Right forelimb (tissue), 1 donor: ENCODE measurements at regions not wholly inside any gene's neighbourhood (a gene's known extent, or its start where the extent isn't known, plus 50 kb on each side); places are given as distances from the start of the nearest gene placed in this dataset.

Experiments
- DNase-seq: peaks from one replicate; pipeline ENCODE4 v3.0.0-alpha.2; 2018

DNA sequence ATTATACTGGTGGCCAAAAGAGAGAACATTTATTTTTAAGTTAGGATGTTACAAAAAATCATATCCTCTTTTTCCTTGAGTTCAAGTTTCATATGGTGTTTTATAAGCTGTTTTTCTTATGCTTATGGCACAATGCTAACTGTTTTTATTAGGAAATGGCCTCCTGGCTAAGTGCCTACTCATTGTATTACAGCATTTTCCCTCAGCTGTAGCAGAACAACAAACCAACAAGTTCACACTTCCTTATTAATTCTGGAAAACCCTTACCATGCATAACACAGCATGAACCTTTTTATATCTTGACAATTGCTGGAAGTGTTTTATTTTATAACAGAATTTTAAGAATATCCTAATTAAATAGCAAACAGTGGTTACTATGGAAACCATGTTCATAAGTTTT, 165.8 kb downstream of the GASK1B start:
- no peak for DNase-seq

DNA sequence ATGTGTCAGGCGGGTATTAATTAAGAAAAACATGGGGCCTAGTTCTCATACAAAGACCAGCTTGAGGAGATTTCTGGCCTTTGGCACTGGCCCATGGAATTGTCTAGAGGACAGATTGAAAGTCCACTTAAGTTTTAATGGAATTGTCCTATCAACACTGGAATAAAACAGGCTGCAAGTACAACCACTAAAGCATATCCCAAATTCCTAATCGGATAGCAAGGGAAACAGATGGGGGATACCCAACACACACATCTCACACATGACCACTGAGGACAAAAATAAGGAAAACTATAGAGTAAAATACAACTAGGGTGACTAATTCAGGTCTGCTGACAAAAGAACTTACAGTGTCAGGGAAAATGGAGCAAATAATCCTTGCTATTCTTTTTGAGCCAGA, 167.8 kb downstream of the GASK1B start:
- no peak for DNase-seq

DNA sequence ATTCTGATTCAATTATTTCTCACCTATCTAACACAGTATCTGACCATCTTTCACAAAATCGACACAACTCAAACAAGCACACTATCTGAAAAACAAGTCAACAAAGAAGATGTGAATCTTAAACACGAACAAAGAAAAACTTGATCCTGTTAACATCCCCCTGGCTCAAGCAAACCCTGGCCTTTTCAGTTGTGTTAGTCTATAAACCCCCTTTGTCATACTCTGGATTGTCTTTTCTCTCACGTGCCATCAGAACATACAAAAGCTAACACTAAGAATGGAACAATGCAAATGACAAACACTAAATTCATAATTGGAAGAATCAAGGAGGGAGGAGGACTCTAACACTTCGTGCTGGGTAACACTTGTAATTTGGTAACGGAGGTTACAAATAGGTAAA, 168.7 kb downstream of the GASK1B start:
- no peak for DNase-seq

DNA sequence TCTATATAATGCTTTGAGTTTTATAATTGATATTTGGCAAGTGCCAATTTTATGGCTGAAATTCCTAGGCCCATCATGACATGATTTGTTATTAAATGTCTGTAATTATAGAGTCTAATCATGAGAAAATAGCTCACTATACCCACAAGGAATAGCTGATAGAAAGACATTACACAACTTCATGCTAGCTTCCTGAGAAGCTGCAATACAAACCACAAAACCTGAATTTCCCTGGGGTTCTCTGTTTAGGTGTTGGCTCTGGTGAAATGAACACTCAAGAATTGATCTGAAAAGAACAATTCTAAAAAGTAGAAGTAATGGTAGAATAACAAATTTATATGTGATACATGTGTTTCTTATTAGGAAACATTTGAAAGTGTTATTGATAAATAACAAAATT, 169.6 kb downstream of the GASK1B start:
- no peak for DNase-seq

DNA sequence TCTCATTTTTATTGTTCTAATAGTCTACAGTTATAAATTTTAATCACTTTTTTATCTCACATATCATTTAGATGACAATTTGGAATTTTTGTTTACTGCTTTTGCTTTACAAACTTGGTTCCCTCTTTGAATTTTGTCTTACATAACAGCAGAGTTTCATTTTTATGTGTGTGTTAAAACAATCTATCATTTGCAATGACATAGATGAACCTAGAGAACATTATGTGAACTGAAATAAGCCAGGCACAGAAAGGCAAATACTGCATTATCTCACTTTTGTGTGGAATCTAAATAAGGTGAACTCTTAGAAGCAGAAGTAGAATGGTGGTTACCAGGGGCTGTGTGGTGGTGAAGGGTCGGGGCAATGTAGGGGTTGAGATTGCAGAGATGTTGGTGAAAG, 170.7 kb downstream of the GASK1B start:
- no peak for DNase-seq

DNA sequence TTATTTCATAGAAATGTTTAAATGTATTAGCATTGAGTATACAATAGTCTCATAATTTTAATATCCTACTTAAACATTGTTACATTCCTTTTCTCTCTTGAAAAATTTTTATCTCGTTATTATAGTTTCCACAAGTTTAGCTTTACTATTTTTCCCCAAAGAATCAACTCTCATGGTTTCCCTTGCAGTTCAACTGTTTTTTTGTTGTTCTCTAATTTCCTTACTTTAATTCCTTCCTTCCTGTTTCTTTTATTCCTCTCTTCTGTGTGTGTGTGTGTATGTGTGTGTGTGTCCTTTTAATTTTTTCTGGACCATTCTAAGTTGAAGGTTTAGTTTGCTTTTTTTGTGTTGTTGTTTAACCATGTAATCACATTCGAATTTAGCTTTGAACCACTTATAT, 171.1 kb downstream of the GASK1B start:
- DNase-seq: no peak

DNA sequence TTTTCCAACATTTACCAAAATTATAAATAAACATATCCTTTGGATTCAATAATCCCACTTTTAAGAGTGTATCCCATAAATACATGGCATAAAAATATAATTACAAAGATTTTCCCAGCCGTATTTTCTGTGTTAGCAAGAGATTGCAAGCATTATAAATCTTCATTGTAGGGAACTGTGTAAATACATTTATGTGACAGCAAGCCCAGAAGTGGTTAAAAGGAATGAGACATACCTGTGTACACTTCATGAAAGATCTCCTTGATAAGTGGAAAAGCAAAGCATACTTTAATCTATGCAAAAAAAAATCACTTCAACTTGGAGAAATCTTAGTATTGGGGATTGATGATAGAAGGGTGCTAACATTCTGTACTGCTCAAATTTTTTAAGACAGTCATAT, 173.1 kb downstream of the GASK1B start:
- DNase-seq: no peak

DNA sequence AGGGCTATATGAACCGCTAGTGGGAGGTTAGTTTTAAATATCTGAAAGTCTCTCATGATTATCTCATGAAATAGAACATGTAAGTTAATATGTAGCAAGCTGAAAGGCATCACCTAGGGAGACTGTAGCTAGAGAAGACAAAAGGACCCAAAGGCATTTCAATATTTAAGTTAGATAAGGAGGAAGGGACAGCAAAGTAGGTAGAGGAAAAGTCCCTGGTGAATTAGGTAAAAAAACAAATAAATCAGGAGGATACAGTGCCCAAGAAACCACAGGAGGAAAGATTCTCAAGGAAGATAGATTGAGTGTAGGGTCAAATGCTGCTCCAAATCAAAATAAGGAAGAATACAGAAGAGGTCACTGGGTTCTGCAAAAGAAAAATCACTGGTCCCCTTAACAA, 175.5 kb downstream of the GASK1B start:
- DNase-seq: no peak

DNA sequence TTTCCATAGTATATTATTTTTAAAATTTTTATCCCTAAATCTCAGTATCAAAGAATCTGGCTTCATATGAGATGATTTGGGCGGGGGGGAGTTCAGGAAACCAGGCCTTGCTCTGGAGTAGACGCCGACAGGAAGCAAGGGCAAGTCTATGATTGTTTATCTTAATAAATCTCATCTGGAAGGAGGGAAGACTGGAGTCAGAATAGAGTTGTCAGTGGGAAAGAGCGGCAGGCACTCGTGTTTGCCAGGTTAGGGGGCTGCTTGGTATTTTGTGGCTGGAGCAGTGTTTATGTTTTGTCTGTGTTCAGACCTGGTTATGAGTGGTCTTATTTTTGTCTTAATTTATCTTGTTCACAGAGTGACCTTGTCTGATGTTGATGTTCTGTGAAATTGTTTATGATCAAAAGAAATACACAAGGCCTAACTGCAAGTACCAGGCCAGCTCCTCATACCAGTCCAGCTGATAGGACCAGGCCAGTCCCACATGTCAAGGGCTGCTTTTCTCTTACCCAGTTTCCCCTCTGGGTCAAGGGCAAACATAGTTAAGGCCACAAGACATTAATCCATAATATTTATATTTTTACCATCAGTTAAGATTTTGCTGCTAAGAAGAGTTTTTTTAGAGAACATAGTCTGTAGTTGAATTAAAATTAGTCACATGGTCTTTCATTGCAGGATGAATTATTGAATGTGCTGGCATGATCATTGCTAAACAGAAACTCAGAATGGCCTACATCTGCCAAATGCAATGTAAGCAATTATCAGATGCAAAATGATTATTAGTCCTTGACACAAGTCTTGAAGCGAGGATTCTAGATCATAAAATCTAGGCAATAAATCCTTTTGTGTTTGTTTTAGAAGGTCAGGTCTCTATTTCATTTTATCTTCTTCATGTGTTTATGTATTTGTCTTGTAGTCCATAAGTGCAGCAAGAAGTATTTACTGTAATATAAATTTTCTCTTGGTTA, 176.5 kb downstream of the GASK1B start:
- no peak for DNase-seq

DNA sequence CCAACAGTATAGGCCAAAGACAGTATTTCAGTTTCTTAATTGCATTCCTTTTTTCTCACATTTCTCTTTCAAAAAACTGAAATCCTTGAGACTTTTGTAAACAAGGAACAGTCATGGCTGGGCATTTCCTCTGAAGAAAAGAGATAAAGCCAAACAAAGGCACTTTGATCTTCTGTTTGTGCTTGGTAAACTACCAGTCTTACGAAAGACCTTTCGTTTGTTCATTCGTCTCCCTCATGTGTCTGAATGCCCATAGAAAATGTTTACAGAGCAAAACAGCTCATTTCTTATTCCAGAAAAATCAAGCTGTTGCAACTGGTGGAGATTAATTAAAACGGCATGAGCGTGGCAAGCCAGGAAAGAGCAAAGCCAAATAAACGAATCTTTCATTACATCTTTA, 178.0 kb downstream of the GASK1B start:
- DNase-seq: no peak

DNA sequence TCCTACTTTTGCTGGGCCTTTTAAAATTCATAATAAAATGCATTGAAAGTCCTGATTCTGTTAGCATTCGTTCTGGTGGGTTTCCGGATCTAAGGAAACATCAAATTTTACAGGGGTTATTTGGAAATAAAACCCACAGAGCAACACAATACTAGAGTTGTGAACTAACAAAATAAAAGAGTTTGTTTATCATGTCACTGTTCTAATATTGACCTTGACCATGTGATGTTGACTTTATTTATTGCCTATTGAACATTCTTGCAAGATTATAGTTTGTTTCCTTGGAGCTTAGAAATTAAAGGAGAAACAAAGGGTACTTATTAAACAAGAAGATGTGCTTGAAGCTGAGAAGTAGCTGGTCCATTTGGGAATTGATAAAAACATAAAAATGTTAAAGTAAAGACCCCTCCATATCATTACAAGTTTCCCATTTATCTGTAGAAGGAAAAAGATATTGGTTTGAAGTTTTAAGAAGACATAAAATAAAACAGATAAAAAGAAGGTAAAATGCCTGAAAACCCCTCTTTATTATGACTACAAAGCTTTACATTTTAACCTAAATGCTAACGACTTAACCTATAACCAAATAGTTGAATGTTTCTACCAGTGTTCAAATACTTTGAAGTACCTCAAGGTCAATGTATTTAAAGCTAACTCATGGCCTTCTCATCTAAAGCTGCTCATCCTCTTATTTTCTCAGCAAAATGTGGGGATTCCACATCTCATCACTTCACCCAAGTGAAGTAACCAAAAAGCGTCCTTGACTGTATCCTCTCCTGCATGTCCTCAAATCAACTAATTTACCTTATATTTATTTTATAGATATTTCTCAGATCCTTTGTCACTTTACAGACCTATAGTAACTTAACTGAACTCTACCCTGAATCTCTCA, 179.6 kb downstream of the GASK1B start:
- no peak for DNase-seq

DNA sequence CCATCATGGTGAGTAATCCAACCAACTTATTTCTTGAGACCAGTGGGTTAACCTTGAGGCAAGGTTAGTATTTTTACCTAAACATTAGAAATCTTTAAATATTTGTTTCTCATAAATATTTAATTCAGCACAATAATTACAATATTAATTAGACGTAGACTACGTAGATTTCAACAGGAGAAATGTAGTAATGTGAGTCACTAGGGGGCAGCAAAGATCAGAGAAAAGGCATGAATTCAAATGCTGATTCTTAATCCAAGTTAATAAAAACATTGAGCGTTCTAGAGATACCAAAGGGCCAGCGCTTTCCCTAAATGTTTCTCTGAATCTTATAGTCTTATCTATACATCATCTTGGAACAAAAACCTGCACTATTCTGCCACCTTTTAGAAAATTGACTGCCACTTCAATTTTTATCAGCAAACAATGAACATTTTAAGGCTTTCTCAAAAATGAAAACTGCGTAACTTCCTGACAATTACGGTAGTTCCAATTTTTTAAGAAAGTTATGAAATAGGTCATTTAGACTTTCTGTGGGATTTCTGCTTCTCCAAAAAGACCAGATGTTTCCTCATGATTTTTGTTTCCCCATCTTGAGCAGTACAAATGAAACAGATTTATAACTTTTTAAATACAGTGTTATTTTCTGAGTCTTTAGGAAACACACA, 180.7 kb downstream of the GASK1B start:
- DNase-seq: no peak

DNA sequence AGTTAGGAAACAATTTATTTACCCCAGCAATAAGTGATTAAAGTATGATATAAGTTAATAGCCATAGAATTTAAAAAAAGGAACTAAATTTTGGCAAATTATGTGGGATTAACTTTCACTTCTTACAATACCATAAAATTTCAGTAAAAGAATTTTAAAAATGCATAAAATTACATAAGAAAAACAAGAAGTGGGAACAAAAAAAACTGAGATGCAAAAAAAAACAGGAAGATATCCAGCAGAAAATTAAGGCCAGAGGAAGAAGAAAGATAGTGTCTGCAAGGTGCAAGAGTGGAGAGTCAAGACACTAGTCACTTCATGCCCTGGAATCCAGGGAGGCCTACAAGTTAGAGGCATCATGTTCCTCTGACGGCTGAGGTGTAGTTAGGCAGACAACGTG, 184.2 kb downstream of the GASK1B start:
- no peak for DNase-seq

DNA sequence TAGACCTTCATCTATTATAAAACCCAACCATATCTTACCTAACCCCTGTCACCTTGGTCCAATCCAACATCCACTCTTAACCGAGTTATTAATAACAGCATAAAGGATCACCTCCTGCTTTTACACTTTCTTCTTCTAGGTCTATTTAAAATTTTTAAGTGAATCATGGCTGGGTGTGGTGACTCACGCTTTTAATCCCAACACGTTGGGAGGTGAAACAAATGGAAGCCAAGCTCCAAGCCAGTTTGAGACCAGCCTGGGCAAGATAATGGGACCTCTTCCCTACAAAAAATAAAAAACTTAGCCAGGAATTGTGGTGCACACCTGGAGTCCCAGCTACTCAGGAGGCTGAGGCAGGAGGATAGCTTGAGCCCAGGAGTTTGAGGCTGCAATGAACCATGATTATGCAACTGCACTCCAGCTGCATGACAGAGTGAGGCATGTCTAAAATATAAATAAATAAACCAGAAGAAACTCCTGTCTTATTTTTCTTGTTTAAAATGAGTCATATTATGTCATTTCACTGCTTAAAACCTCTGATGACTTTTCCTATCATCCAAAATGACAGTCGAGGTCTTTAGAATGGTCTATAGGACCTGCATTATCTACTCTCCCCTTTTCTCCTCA, 188.4 kb downstream of the GASK1B start:
- DNase-seq: no peak

DNA sequence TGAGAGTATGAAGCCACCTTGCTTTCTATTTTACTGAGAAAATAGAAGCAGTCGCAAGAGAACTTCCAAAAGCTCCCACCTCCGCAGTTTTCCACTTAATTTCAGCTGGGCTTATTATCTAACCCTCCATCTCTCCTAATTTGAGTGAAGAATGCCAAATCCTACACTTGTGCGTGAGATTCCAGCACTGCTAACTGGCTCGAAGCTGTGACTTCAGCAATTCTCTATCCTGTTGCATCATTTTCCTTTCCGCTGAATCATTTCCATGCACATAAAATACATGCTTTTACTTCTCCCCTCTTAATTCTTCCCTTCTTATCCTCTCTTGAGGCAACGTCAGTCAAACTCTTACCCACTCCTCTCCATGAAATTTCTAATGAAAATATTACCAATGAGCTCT, 189.5 kb downstream of the GASK1B start:
- DNase-seq: no peak

DNA sequence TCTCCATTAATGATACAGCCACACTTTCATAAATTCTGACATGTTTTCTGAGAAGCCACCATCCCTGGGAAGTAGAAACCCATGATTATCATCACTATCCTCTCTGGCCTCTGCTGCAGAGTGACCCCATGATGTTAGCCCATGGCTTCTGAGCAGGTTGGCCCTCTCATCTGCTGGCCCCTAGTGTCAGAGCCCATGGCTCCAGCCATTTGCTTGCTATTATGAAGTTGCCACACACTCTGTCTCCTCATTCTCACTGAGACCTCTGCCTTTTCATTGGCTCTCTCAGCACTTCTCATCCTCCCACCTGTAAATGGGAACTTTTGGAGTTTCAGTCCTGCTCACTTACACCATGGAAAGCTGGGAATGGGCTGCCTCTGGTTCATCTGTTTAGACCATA, 192.7 kb downstream of the GASK1B start:
- DNase-seq: no peak

DNA sequence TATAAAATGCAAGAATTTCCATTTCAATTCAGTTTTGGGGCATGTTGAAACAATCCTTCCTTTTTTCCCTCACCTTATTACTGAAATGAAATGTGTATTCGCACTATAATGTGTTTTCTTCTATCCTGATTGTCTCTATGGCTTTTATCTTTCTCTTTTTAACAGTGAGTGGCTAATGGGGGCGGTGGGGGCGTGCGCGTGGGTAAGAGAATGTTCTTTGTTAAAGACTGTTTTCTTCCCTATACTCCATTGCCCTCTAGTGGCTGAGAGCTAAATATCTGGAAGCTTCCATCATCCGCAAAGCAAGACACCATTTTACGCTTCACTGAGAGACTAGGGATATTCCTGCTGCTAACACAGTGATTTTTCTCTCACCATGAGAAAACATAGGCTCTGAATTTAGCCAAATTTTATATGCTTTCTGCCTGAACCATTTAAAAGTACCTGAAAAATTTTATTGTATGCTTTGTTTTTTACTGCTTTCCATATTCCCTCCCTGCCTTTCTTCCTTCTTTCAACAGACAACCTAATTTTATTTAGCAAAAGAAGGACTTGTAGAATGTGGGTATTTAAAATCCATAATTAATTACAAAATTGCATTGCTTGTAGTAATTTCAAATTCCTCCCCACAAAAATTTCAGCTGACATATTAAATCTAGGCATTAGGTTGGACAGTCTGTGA, 194.0 kb downstream of the GASK1B start:
- peak; percentile 77 for DNase-seq

DNA sequence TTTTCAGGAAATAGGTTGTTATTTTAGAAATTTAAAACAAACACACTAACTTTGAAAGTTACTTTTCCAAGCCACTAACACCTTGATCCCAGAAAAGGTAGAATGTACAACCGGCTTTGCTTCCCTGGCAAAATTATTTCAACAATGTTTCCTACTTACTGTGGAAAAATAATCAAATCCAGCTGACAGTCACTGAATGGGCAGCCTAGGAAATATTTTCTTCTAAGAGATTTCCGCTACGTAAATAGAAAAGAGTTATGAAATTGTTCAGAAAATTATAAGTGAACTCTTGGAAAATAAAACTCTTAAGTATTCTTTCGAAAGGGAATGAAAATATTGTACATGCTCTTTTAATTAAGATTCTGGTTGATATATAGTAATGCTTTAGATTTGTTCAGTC, 195.7 kb downstream of the GASK1B start:
- DNase-seq: no peak

DNA sequence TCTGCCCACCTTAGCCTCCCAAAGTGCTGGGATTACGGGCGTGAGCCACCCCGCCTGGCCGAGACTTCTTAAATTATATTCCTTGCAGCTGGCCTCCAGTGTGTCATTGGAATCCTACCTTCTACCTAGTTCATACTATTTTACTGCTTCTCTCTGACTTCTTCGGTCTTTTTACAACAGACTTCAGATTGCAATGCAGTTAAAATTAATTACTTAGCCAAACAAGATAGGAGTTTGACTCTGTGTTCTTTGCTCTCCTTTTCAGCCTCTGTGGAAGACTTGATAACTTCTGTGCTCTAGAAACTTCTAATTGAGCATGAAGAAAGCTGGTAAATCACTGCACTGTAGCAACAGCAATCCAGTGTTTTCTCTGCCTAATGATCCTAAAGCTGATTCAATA, 199.5 kb downstream of the GASK1B start:
- DNase-seq: no peak

DNA sequence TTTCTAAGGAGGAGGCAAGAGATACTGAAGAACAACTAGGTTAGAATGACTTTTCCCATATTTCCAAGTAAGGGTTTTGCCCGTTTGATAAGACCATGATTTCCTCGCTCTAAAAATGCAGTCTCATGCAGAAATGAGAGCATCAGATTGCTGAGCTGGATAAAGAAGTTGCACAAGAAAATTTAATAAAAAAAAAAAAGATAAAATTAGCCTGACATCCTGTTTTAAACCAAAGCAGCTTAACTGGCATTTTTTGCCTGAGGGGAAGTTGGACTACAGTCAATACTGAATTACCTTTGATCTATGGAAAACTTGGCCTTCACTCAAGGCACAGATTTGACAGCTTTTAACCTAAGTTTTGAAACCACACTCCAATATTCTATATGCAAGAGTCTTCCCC, 208.4 kb downstream of the GASK1B start:
- no peak for DNase-seq

DNA sequence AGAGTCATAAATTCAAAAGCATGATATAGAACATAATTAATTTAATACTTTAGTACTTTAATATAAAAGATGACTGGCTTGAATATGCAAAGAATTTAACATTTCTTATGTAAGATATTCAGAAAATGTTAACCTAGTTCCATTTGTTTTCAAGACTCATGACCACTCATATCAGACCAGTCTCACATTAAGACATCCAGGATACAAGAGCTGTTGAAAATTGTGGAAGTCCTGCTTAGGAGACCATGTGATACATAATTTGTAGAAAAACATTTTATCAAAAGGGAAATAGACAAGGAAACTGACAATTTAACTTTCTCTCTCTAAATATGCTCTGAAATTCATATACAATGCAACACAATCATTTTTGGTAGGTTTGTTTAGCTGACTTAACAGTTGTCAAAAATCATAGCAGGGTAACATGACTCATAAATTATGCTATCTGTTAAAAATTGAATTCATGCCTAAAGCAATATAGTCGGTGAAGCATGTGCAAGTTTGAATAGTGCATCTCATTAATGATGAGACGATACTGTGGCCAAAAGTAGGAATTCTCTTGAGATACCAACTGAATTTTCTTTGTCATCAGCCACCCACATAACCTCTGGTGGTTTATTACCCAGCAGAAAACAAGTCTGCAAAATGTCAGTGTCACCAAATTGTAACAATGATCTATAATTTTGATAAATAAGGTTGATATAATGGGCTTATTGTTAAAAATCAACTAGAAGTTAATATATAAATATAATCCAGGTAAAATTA, 211.4 kb downstream of the GASK1B start:
- no peak for DNase-seq

DNA sequence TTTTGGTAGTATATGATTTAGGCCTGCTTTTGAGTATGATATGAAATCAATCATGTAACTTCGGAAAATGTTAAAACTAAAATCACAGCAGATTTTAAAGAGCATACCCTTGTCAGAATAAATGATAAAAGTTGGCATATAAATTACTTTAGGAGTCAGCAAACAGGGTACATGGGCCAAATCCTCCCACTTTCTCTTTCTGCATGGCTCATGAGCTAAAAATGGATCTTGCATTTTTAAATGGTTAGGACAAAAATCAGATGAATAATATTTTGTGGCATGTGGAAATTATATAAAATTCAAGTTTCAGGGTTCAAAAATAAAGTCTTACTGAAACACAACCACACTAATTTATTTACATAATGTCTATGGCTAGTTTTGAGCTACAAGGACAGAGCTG, 214.9 kb downstream of the GASK1B start:
- DNase-seq: no peak
